Endodermal cell (in vitro differentiated cells): ENCODE measurements at regions not wholly inside any gene's neighbourhood (a gene's known extent, or its start where the extent isn't known, plus 50 kb on each side); places are given as distances from the start of the nearest gene placed in this dataset.

Experiments
- DNase-seq: peaks from one replicate; pipeline ENCODE4 v3.0.0-alpha.2; 2017
- H3K27ac ChIP-seq: 2 replicates; pipeline ENCODE4 v1.5.1; 2013; ENCODE audit warnings: mild to moderate bottlenecking, low read depth, low read length, moderate library complexity
- H3K27me3 ChIP-seq: 2 replicates; pipeline ENCODE4 v1.6.1; 2013; ENCODE audit warnings: mild to moderate bottlenecking, low read length, moderate library complexity; ENCODE audit not compliant: insufficient read depth, control insufficient read depth, poor library complexity, severe bottlenecking
- H3K36me3 ChIP-seq: 2 replicates; pipeline ENCODE4 v1.7.0; 2013; ENCODE audit warnings: mild to moderate bottlenecking, low read length, moderate library complexity; ENCODE audit not compliant: control insufficient read depth, insufficient read depth
- H3K4me1 ChIP-seq: one replicate; pipeline ENCODE4 v1.7.0; 2013; ENCODE audit warnings: low read length; ENCODE audit not compliant: control insufficient read depth, insufficient read depth
- H3K4me3 ChIP-seq: 2 replicates; pipeline ENCODE4 v1.5.1; 2013; ENCODE audit warnings: mild to moderate bottlenecking, low read length, moderate library complexity
- H3K9ac ChIP-seq: 2 replicates; pipeline ENCODE4 v1.6.1; 2013; ENCODE audit warnings: mild to moderate bottlenecking, low read length, moderate library complexity; ENCODE audit not compliant: poor library complexity, severe bottlenecking; ENCODE audit errors: extremely low read depth
- H3K9me3 ChIP-seq: 2 replicates; pipeline ENCODE4 v1.6.1; 2013; ENCODE audit warnings: mild to moderate bottlenecking, low read length, moderate library complexity; ENCODE audit not compliant: control insufficient read depth
- H3K27ac Mint-ChIP-seq: 2 replicates; pipeline ENCODE4 v1.8.0; 2020; ENCODE audit warnings: mixed read lengths
- H3K27me3 Mint-ChIP-seq: 2 replicates; pipeline ENCODE4 v1.8.0; 2021; ENCODE audit warnings: mild to moderate bottlenecking, mixed read lengths; ENCODE audit not compliant: insufficient read depth
- H3K36me3 Mint-ChIP-seq: 2 replicates; pipeline ENCODE4 v1.8.0; 2020; ENCODE audit warnings: low read depth, mixed read lengths
- H3K4me1 Mint-ChIP-seq: 2 replicates; pipeline ENCODE4 v1.8.0; 2020; ENCODE audit warnings: mixed read lengths
- H3K4me3 Mint-ChIP-seq: 2 replicates; pipeline ENCODE4 v1.8.0; 2020; ENCODE audit warnings: mild to moderate bottlenecking, moderate library complexity, mixed read lengths
- H3K9me3 Mint-ChIP-seq: 2 replicates; pipeline ENCODE4 v1.8.0; 2020; ENCODE audit warnings: mild to moderate bottlenecking, mixed read lengths
- WGBS, 2 experiments: methylation state at CpG; one replicate each; pipeline versions ENCODE4 v1.1.5 to v1.1.7; 2013; ENCODE audit warnings: missing lambda C conversion rate in 2 of 2, mixed read lengths in 1 of 2; ENCODE audit not compliant: insufficient coverage in 1 of 2, insufficient read length in 1 of 2; 5-methylcytosine and 5-hydroxymethylcytosine counted together
- TF ChIP-seq, protein P1 (sequence below): fragments of 200-600 bp; sonication (generic); conservative IDR thresholded peaks from 2 replicates; pipeline ENCODE4 v1.5.0; 2021; ENCODE audit warnings: antibody characterized with exemption, mild to moderate bottlenecking

DNA sequence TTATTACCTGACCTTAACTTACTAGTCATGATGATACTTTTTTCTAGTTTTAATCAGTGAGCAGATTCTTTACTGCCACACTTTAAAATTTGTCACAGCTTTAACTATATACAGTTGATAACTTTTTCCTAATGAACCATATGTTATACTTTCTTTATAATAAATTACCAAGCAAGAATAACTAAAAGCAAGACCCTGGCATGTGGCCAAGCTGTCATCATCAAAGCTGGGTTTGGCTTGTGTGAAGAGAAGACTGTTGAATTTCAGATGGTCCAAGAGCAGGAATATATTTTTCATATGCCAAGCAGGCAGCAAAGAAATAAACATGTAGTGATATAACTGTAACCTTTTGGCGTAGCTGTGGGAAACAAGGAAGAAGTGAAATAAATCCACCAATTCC lies 93.5 kb downstream of the PUS7L start:
- TF ChIP-seq, protein P1, sequence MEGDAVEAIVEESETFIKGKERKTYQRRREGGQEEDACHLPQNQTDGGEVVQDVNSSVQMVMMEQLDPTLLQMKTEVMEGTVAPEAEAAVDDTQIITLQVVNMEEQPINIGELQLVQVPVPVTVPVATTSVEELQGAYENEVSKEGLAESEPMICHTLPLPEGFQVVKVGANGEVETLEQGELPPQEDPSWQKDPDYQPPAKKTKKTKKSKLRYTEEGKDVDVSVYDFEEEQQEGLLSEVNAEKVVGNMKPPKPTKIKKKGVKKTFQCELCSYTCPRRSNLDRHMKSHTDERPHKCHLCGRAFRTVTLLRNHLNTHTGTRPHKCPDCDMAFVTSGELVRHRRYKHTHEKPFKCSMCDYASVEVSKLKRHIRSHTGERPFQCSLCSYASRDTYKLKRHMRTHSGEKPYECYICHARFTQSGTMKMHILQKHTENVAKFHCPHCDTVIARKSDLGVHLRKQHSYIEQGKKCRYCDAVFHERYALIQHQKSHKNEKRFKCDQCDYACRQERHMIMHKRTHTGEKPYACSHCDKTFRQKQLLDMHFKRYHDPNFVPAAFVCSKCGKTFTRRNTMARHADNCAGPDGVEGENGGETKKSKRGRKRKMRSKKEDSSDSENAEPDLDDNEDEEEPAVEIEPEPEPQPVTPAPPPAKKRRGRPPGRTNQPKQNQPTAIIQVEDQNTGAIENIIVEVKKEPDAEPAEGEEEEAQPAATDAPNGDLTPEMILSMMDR = no peak
- Histone ChIP-seq H3K4me3 (no peak overlapping the region), H3K36me3 (no peaks in the 10 kb centered on the region), H3K27me3 (no peaks in the 10 kb centered on the region), H3K9ac (no peak overlapping the region), H3K4me1 (no peaks in the 10 kb centered on the region), H3K9me3 (no peaks in the 10 kb centered on the region), H3K27ac (no peak overlapping the region)
- no peak overlapping the region for H3K27ac Mint-ChIP-seq
- no peaks in the 10 kb centered on the region for H3K27me3 Mint-ChIP-seq
- H3K36me3 Mint-ChIP-seq = no peaks in the 10 kb centered on the region
- no peaks in the 10 kb centered on the region for H3K9me3 Mint-ChIP-seq
- no peak for DNase-seq
- no peaks in the 10 kb centered on the region for H3K4me1 Mint-ChIP-seq
- WGBS, 2 experiments = no CpG with 5 or more reads among the region's 1 CpG
- no peak overlapping the region for H3K4me3 Mint-ChIP-seq

DNA sequence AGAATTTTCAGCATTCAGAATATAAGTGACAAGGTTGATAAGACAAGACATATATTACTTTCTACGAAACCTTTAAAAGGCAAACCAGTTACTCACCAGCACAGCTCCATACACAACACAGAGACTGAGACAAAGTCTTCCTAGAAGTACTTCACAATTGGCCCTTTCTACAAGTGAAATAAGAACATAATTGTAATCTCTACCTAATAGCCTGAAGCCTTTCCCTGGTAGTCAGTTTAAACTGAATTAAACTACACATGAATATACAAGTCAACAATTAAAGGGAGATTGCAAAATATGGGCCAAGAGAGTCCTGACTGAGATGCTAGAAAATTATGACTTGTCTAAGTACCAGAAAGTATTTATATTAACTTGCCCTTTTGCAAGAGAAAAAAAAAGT lies 95.9 kb downstream of the PUS7L start:
- Mint-ChIP-seq H3K27ac (no peak overlapping the region), H3K36me3 (no peaks in the 10 kb centered on the region), H3K9me3 (no peaks in the 10 kb centered on the region), H3K27me3 (no peaks in the 10 kb centered on the region), H3K4me3 (no peak overlapping the region), H3K4me1 (no peaks in the 10 kb centered on the region)
- no peaks in the 10 kb centered on the region for H3K4me1 ChIP-seq
- DNase-seq = no peak
- no peaks in the 10 kb centered on the region for H3K36me3 ChIP-seq
- no peaks in the 10 kb centered on the region for H3K27me3 ChIP-seq
- H3K9ac ChIP-seq = no peak overlapping the region
- no peaks in the 10 kb centered on the region for H3K9me3 ChIP-seq
- no peak overlapping the region for H3K27ac ChIP-seq
- H3K4me3 ChIP-seq = no peak overlapping the region
- TF ChIP-seq, protein P1 = no peak
- 90 to 100% methylated on average over 1 of the region's 1 CpG for WGBS, 2 experiments

DNA sequence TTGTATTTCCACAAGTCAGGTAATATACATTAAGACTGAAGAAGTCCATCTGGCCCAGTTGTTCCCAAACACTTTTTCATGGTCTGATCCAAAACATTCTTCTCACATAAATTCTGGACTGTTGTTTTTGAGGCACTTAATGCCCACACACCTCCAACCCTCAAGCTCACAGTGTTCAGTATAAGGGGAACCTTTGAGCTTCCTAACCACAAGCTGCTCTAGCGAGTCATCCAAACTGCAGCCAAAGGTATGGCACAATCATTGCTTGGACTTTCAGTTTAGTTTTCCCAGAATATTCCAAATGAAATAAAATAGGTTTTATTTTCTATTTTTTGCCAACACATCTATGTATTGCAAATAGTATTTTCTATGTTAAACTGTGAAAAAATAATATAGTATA lies 103.0 kb downstream of the PUS7L start:
- H3K36me3 ChIP-seq = no peaks in the 10 kb centered on the region
- TF ChIP-seq, protein P1 = no peak

More for the DNA sequence above, 103.0 kb downstream of the PUS7L start:
- DNase-seq = no peak
- H3K36me3 Mint-ChIP-seq = no peaks in the 10 kb centered on the region
- no peaks in the 10 kb centered on the region for H3K4me1 Mint-ChIP-seq
- H3K27me3 ChIP-seq = peaks cover 19% of the 10 kb centered on the region
- peaks cover 2% of the 10 kb centered on the region for H3K27me3 Mint-ChIP-seq
- no peak overlapping the region for H3K4me3 Mint-ChIP-seq
- H3K27ac Mint-ChIP-seq = no peak overlapping the region
- WGBS, 2 experiments = 84% methylated on average over 1 of the region's 1 CpG; no CpG with 5 or more reads in 1 of the 2 experiments
- H3K4me1 ChIP-seq = no peaks in the 10 kb centered on the region
- H3K9me3 ChIP-seq = no peaks in the 10 kb centered on the region
- H3K4me3 ChIP-seq = no peak overlapping the region
- H3K9me3 Mint-ChIP-seq = no peaks in the 10 kb centered on the region
- H3K9ac ChIP-seq = no peak overlapping the region
- no peak overlapping the region for H3K27ac ChIP-seq
